ENCODE measurements at regions not wholly inside any gene's neighbourhood (a gene's known extent, or its start where the extent isn't known, plus 50 kb on each side); places are given as distances from the start of the nearest gene placed in this dataset.

- DNase-seq (ENCODE audit: low spot score) = no peak
- Mint-ChIP-seq H3K4me1 (ENCODE audit: unreplicated experiment) (no peaks in the 10 kb centered on the region), H3K9me3 (ENCODE audit: unreplicated experiment) (no peaks in the 10 kb centered on the region), H3K4me3 (ENCODE audit: unreplicated experiment) (no peak overlapping the region), H3K36me3 (ENCODE audit: low read depth, unreplicated experiment) (no peaks in the 10 kb centered on the region), H3K27ac (ENCODE audit: unreplicated experiment) (no peak overlapping the region), H3K27me3 (ENCODE audit: unreplicated experiment) (no peaks in the 10 kb centered on the region)
- TF ChIP-seq CTCF (IDR thresholded peaks at IDR 0.05; ENCODE audit: unreplicated experiment) = no peak
Observed at GRCh38 chr10:36038316-36038955, 396.3 kb upstream of the FZD8 start.

- no peaks in the 10 kb centered on the region for H3K9me3 Mint-ChIP-seq (ENCODE audit: unreplicated experiment)
- H3K4me3 Mint-ChIP-seq (ENCODE audit: unreplicated experiment) = no peak overlapping the region
- no peak for TF ChIP-seq CTCF (IDR thresholded peaks at IDR 0.05; ENCODE audit: unreplicated experiment)
- no peak overlapping the region for H3K27ac Mint-ChIP-seq (ENCODE audit: unreplicated experiment)
- no peaks in the 10 kb centered on the region for H3K27me3 Mint-ChIP-seq (ENCODE audit: unreplicated experiment)
- H3K4me1 Mint-ChIP-seq (ENCODE audit: unreplicated experiment) = no peaks in the 10 kb centered on the region
- H3K36me3 Mint-ChIP-seq (ENCODE audit: low read depth, unreplicated experiment) = no peaks in the 10 kb centered on the region
- DNase-seq (ENCODE audit: low spot score) = no peak
Observed at GRCh38 chr10:36036137-36036536, 394.0 kb upstream of the FZD8 start.

DNA sequence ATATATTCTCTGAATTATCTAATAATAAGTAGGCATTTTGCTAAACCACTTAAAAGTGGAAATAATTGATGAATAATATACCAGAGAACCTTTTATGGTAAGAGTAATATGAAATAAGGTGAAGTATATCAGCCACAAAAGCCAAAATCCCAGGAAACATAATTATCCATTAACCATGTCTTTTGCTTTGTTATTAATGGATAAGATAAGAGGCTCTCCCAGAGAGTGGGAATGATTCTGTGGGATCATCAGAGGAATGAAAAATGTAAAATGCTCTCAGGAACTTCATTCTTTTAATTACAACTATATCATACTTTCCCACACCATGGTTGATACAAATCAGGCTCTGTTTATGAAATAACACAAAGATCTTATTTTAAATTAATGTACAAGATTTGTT, 391.7 kb upstream of the FZD8 start:
- DNase-seq (ENCODE audit: low spot score) = no peak
- Mint-ChIP-seq H3K9me3 (ENCODE audit: unreplicated experiment) (no peaks in the 10 kb centered on the region), H3K4me3 (ENCODE audit: unreplicated experiment) (no peak overlapping the region), H3K36me3 (ENCODE audit: low read depth, unreplicated experiment) (no peaks in the 10 kb centered on the region), H3K27ac (ENCODE audit: unreplicated experiment) (no peak overlapping the region), H3K4me1 (ENCODE audit: unreplicated experiment) (no peaks in the 10 kb centered on the region), H3K27me3 (ENCODE audit: unreplicated experiment) (no peaks in the 10 kb centered on the region)
- TF ChIP-seq CTCF (IDR thresholded peaks at IDR 0.05; ENCODE audit: unreplicated experiment) = no peak

DNA sequence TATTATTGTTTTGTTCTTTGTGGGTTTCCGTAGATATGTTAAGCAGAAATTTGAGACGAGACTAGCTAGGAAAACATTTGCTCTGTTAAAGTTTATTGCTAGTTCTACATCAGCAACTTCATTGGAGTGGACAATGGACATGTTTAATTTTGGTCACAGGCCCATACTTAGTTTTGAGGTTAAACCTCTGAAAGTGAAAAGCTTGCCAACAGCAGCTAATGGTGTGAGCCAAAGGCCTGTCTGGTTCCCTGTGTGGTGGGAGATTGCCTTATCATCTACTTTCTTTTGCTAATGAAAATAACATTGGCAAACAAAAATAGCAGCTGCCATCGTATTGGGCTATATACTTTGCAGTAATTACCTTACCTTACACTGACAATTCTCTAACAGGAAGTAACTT, 388.4 kb upstream of the FZD8 start:
- no peak overlapping the region for H3K4me3 Mint-ChIP-seq (ENCODE audit: unreplicated experiment)
- no peak for DNase-seq (ENCODE audit: low spot score)
- H3K36me3 Mint-ChIP-seq (ENCODE audit: low read depth, unreplicated experiment) = no peaks in the 10 kb centered on the region
- TF ChIP-seq CTCF (IDR thresholded peaks at IDR 0.05; ENCODE audit: unreplicated experiment) = no peak
- peaks cover 11% of the 10 kb centered on the region for H3K4me1 Mint-ChIP-seq (ENCODE audit: unreplicated experiment)
- peaks cover 3% of the 10 kb centered on the region for H3K9me3 Mint-ChIP-seq (ENCODE audit: unreplicated experiment)
- peaks cover 1% of the 10 kb centered on the region for H3K27me3 Mint-ChIP-seq (ENCODE audit: unreplicated experiment)
- H3K27ac Mint-ChIP-seq (ENCODE audit: unreplicated experiment) = no peak overlapping the region

GRCh38 chr10:36026656-36027390, 384.7 kb upstream of the FZD8 start:
- Mint-ChIP-seq H3K27ac (ENCODE audit: unreplicated experiment) (no peak overlapping the region), H3K4me3 (ENCODE audit: unreplicated experiment) (no peak overlapping the region), H3K9me3 (ENCODE audit: unreplicated experiment) (peaks cover 3% of the 10 kb centered on the region), H3K27me3 (ENCODE audit: unreplicated experiment) (peaks cover 1% of the 10 kb centered on the region), H3K4me1 (ENCODE audit: unreplicated experiment) (peaks cover 11% of the 10 kb centered on the region), H3K36me3 (ENCODE audit: low read depth, unreplicated experiment) (no peaks in the 10 kb centered on the region)
- no peak for DNase-seq (ENCODE audit: low spot score)
- no peak for TF ChIP-seq CTCF (IDR thresholded peaks at IDR 0.05; ENCODE audit: unreplicated experiment)

Data from endothelial cell (in vitro differentiated cells).